Brain microvascular endothelial cell (primary cell): ENCODE measurements at regions not wholly inside any gene's neighbourhood (a gene's known extent, or its start where the extent isn't known, plus 50 kb on each side); places are given as distances from the start of the nearest gene placed in this dataset.

Experiments used
- DNase-seq: peaks from one replicate; pipeline ENCODE4 v3.0.0-alpha.2; 2020
- H3K27ac ChIP-seq: fragments of 250-450 bp; sonication (Bioruptor Pico); 2 replicates; pipeline ENCODE4 v1.5.1; 2020; ENCODE audit warnings: mild to moderate bottlenecking, moderate library complexity
- H3K27me3 ChIP-seq: fragments of 250-450 bp; sonication (Bioruptor Pico); replicated peaks from 2 replicates; pipeline ENCODE4 v1.5.1; 2020; ENCODE audit warnings: mild to moderate bottlenecking
- H3K36me3 ChIP-seq: fragments of 250-450 bp; sonication (Bioruptor Pico); replicated peaks from 2 replicates; pipeline ENCODE4 v1.5.1; 2020; ENCODE audit warnings: mild to moderate bottlenecking
- H3K4me3 ChIP-seq: 2 replicates; pipeline ENCODE4 v1.5.1; 2011; ENCODE audit warnings: low read depth, mild to moderate bottlenecking, control low read depth, low read length, moderate library complexity
- in situ Hi-C: cut with HindIII; loops from 2 replicates; pipeline ENCODE4 v1.10.0; 2017; ENCODE audit warnings: low sequenced_read_pairs, low pct_ligation_motif_present
- TF ChIP-seq, protein P1 (sequence below): IDR thresholded peaks from 2 replicates; pipeline ENCODE4 v1.5.1; 2011; ENCODE audit warnings: low read depth, mild to moderate bottlenecking, moderate library complexity, low read length, control low read depth, inconsistent platforms; ENCODE audit errors: missing control alignments

DNA sequence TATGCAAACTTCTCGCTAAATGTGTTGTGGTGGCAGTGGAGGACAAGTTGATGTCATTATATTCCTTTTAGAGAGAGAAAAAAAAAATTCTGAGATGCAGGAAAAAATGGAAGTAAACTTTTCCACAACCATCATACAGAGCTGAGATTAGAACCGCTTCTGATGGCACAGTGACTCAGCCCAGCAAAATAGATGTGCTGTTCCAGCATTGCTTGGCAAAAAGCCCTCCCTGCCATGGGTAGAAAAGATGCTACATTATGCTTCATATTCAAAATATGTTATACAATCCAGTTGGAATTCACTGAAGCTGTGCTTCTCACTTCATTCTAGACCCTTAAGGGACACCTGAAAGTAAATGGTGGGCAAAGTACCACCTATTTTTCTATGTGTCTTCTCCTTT is 1047.6 kb upstream of the FANCL start:
- Histone ChIP-seq H3K27me3 (no peaks in the 10 kb centered on the region), H3K27ac (no peak overlapping the region), H3K36me3 (no peaks in the 10 kb centered on the region), H3K4me3 (no peak overlapping the region)
- no peak for DNase-seq
- in situ Hi-C loops: no loop called here
- TF ChIP-seq, protein P1, sequence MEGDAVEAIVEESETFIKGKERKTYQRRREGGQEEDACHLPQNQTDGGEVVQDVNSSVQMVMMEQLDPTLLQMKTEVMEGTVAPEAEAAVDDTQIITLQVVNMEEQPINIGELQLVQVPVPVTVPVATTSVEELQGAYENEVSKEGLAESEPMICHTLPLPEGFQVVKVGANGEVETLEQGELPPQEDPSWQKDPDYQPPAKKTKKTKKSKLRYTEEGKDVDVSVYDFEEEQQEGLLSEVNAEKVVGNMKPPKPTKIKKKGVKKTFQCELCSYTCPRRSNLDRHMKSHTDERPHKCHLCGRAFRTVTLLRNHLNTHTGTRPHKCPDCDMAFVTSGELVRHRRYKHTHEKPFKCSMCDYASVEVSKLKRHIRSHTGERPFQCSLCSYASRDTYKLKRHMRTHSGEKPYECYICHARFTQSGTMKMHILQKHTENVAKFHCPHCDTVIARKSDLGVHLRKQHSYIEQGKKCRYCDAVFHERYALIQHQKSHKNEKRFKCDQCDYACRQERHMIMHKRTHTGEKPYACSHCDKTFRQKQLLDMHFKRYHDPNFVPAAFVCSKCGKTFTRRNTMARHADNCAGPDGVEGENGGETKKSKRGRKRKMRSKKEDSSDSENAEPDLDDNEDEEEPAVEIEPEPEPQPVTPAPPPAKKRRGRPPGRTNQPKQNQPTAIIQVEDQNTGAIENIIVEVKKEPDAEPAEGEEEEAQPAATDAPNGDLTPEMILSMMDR: no peak

DNA sequence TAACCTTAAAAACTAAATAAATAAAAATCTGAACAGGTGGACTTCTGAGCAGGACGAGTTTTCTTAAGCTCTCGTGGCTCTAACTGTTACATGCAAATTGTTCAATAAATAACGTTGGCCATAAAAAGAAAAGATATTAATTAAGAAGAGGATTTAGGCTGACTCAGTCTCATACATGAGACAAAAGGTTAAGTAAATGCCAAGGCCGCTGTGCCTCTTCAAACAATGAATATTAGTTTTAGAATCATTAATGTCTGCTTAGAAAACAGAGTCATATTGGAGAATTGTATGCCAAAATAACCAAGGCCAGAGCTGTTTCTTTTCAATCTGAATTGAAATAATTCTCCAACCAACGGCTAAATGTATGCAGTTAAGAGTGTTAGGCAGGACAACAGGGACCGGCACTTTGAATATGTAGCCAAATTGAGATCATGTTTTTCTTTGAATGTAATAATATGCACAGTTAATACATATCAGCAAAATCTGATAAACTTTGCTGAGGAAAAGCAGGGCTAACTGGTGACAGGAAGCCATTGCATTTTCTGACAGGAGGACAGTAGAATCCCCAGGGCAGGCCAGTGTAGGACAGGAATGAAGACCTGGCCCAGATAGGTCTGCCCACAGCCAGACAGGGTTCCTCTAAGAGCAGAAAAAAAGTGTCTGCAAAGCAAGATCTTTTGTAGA is 1041.4 kb upstream of the FANCL start:
- Histone ChIP-seq H3K27me3 (no peaks in the 10 kb centered on the region), H3K27ac (no peak overlapping the region)

DNA sequence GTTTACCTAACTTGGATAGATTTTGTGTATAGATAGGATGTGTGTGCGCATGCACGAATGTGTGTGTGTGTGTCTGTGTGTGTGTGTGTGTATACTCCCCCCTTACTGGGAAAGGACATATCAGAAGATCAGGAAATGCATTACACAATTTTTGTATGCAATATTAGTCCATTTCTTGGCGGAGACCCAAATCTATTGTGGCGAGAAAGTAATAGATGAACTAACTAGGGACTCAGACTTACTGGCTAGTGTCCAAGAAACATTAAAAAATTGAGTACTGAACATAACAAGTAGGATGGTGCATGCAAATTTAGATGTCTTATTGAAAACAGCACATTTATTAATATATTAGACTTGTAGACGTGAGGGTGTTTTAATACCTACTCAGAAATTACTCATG is 1036.5 kb upstream of the FANCL start:
- TF ChIP-seq, protein P1: no peak
- Histone ChIP-seq H3K36me3 (no peaks in the 10 kb centered on the region), H3K27me3 (no peaks in the 10 kb centered on the region), H3K4me3 (no peak overlapping the region), H3K27ac (no peak overlapping the region)
- DNase-seq: no peak
- in situ Hi-C loops: no loop called here

More for the DNA sequence above, 1041.4 kb upstream of the FANCL start:
- TF ChIP-seq, protein P1: no peak
- in situ Hi-C loops: no loop called here
- Histone ChIP-seq H3K4me3 (no peak overlapping the region), H3K36me3 (no peaks in the 10 kb centered on the region)
- DNase-seq: no peak

DNA sequence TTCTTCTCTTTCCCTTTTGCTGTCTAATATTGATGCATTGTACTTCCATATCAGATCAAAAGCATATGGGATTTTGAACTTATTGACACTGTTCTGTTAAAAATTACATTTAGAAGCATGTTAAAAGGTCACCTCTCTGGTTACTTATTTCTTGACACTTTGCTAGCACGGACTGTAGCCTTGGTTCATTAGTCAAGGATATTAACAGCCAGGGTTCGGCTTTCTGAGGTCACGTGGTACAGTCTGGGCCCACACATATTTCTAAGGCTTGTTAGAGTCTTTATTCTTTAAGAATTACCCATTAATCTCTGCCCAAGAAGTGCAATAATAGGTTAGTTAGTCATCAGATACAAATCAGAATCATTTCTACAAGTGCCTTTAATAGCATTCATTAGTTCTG is 1035.8 kb upstream of the FANCL start:
- Histone ChIP-seq H3K27me3 (no peaks in the 10 kb centered on the region), H3K27ac (no peak overlapping the region), H3K4me3 (no peak overlapping the region), H3K36me3 (no peaks in the 10 kb centered on the region)
- DNase-seq: no peak
- in situ Hi-C loops: no loop called here
- TF ChIP-seq, protein P1: no peak

DNA sequence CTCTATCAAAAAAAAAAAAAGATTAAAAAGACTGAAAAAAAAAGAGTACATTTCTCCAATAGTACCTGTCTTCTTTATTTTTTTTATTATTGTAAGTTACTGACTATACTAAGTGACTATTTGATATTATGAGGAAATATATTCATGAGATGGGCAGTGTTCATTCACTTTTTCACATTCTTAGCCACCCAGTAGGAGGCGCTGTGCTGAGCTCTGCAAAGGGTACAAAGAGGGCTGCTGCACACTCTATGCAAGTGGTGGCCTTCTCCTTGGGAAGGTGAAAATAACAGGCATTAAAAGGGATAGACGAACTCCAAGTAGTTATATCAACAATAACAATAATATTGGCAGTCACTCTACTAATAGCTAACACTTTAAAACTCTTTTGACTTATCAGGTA is 1034.9 kb upstream of the FANCL start:
- Histone ChIP-seq H3K36me3 (no peaks in the 10 kb centered on the region), H3K27me3 (no peaks in the 10 kb centered on the region), H3K4me3 (no peak overlapping the region), H3K27ac (no peak overlapping the region)
- TF ChIP-seq, protein P1: peak; percentile 3
- DNase-seq: no peak
- in situ Hi-C loops: no loop called here

DNA sequence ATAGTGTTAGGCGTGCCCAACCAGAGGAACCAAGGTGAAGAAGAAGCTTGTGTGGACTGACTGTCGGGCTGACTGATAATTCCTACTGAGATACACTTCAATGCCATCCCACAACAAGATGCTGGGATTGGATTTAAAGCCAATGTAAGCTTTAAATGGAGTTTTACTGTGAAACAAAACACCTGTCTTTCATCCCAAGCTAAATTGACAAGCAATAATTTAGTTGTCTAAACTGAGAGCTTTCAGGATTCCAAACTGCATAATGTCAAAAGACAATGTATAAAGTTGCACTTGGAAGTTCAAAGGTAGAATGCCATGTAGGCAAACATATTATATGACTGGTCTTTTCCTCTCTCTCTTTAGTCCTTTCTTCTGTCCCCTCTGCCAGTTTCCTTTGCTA is 1025.3 kb upstream of the FANCL start:
- in situ Hi-C loops: no loop called here
- no peak for DNase-seq
- H3K4me3 ChIP-seq: no peak overlapping the region
- TF ChIP-seq, protein P1: no peak
- no peaks in the 10 kb centered on the region for H3K27me3 ChIP-seq
- no peaks in the 10 kb centered on the region for H3K36me3 ChIP-seq
- H3K27ac ChIP-seq: no peak overlapping the region
